HEK293 (cell line): ENCODE measurements at regions not wholly inside any gene's neighbourhood (a gene's known extent, or its start where the extent isn't known, plus 50 kb on each side); places are given as distances from the start of the nearest gene placed in this dataset.
"Not testable (repeated sequence)": the region's sequence is repeated elsewhere in the genome, so short reads cannot be mapped to it uniquely, and the experiment has no call there.

Experiments used
- CTCF ChIA-PET: fragments of 350-600 bp; formaldehyde crosslinking; extraction: SDS; loops from one replicate; lab custom pipeline; 2021; ENCODE audit warnings: antibody characterized with exemption; lab: Yijun Ruan, JAX
- POLR2A ChIA-PET: fragments of 300-600 bp; formaldehyde crosslinking; extraction: SDS; loops from one replicate; lab custom pipeline; 2020; ENCODE audit warnings: antibody characterized with exemption, inconsistent platforms; lab: Yijun Ruan, JAX
- H3K27ac ChIP-seq: fragments of 200-500 bp; sonication (Bioruptor generic); 2 replicates; pipeline ENCODE4 v1.5.1; 2014; ENCODE audit warnings: low read depth, low read length, control low read depth, inconsistent platforms; ENCODE audit errors: extremely low read depth
- H3K36me3 ChIP-seq, 2 experiments: fragments of 200-500 bp in 1 of 2; sonication (Bioruptor generic) in 1 of 2; 1 replicate in 1 of 2; 2 replicates in 1 of 2; pipeline ENCODE4 v1.5.1; 2014 to 2017; ENCODE audit warnings: inconsistent platforms in 2 of 2, low read length in 2 of 2; ENCODE audit not compliant: control insufficient read depth in 2 of 2, insufficient read depth in 1 of 2
- H3K4me1 ChIP-seq: fragments of 200-500 bp; sonication (Bioruptor generic); 2 replicates; pipeline ENCODE4 v1.5.1; 2014; ENCODE audit warnings: mild to moderate bottlenecking, low read length, inconsistent platforms; ENCODE audit not compliant: control insufficient read depth, insufficient read depth
- H3K4me3 ChIP-seq: 2 replicates; pipeline ENCODE4 v1.5.1; 2011; ENCODE audit warnings: low read depth, mild to moderate bottlenecking, control low read depth, low read length, moderate library complexity
- H3K9me3 ChIP-seq: fragments of 200-500 bp; sonication (Bioruptor generic); 2 replicates; pipeline ENCODE4 v1.5.1; 2014; ENCODE audit warnings: low read depth, low read length, inconsistent platforms; ENCODE audit not compliant: control insufficient read depth, insufficient read depth
- AEBP2 ChIP-seq: fragments of 450-650 bp; formaldehyde crosslinking; IDR thresholded peaks from 2 replicates; pipeline ENCODE4 v1.5.1; 2016; ENCODE audit warnings: missing biosample characterization, missing genetic modification characterization, borderline replicate concordance
- KLF10 ChIP-seq: fragments of 450-650 bp; IDR thresholded peaks from 2 replicates; pipeline ENCODE4 v1.5.1; 2018; ENCODE audit warnings: missing biosample characterization, mild to moderate bottlenecking, missing genetic modification characterization
- KLF7 ChIP-seq: fragments of 450-650 bp; formaldehyde crosslinking; IDR thresholded peaks from 2 replicates; pipeline ENCODE4 v1.5.1; 2016; ENCODE audit warnings: missing biosample characterization, missing genetic modification characterization, borderline replicate concordance
- MEIS1 ChIP-seq: sonication (generic); formaldehyde crosslinking; IDR thresholded peaks from 2 replicates; pipeline ENCODE4 v1.8.1; 2022; ENCODE audit warnings: missing genetic modification reagents, mild to moderate bottlenecking, borderline replicate concordance
- TSHZ1 ChIP-seq: fragments of 450-650 bp; formaldehyde crosslinking; IDR thresholded peaks from 2 replicates; pipeline ENCODE4 v1.5.1; 2016; ENCODE audit warnings: missing biosample characterization, missing genetic modification characterization, borderline replicate concordance
- ZNF16 ChIP-seq: fragments of 450-650 bp; formaldehyde crosslinking; IDR thresholded peaks from 2 replicates; pipeline ENCODE4 v1.5.1; 2016; ENCODE audit warnings: low read depth, missing biosample characterization, missing genetic modification characterization
- ZNF2 ChIP-seq: fragments of 450-650 bp; formaldehyde crosslinking; IDR thresholded peaks from 2 replicates; pipeline ENCODE4 v1.5.1; 2016; ENCODE audit warnings: missing biosample characterization, missing genetic modification characterization
- ZNF311 ChIP-seq: fragments of 450-650 bp; formaldehyde crosslinking; IDR thresholded peaks from 2 replicates; pipeline ENCODE4 v1.5.1; 2017; ENCODE audit warnings: missing biosample characterization, missing genetic modification characterization, borderline replicate concordance
- ZNF324 ChIP-seq: fragments of 450-650 bp; formaldehyde crosslinking; IDR thresholded peaks from 2 replicates; pipeline ENCODE4 v1.5.1; 2016; ENCODE audit warnings: missing biosample characterization, missing genetic modification characterization
- ZNF341 ChIP-seq: fragments of 450-650 bp; formaldehyde crosslinking; IDR thresholded peaks from 2 replicates; pipeline ENCODE4; 2016; ENCODE audit warnings: low read depth, missing biosample characterization, missing genetic modification characterization
- ZNF433 ChIP-seq: fragments of 450-650 bp; formaldehyde crosslinking; IDR thresholded peaks from 2 replicates; pipeline ENCODE4 v1.5.1; 2016; ENCODE audit warnings: missing biosample characterization, missing genetic modification characterization, low read depth
- ZNF48 ChIP-seq: fragments of 450-650 bp; formaldehyde crosslinking; IDR thresholded peaks from 2 replicates; pipeline ENCODE4 v1.5.1; 2016; ENCODE audit warnings: missing biosample characterization, missing genetic modification characterization
- ZNF529 ChIP-seq: fragments of 450-650 bp; formaldehyde crosslinking; IDR thresholded peaks from 2 replicates; pipeline ENCODE4 v1.5.1; 2017; ENCODE audit warnings: missing genetic modification characterization, missing biosample characterization; ENCODE audit not compliant: insufficient replicate concordance
- ZNF664 ChIP-seq: fragments of 450-650 bp; formaldehyde crosslinking; IDR thresholded peaks from 2 replicates; pipeline ENCODE4 v1.5.1; 2016; ENCODE audit warnings: missing biosample characterization, missing genetic modification characterization
- ZNF670 ChIP-seq: fragments of 450-650 bp; formaldehyde crosslinking; IDR thresholded peaks from 2 replicates; pipeline ENCODE4 v1.5.1; 2016; ENCODE audit warnings: missing biosample characterization, missing genetic modification characterization, low read depth
- ZSCAN4 ChIP-seq: fragments of 450-650 bp; formaldehyde crosslinking; IDR thresholded peaks from 2 replicates; pipeline ENCODE4 v1.5.1; 2017; ENCODE audit warnings: missing biosample characterization, missing genetic modification characterization
- TF ChIP-seq, protein P1 (sequence below): fragments of 450-650 bp; formaldehyde crosslinking; optimal IDR thresholded peaks from 2 replicates; pipeline ENCODE3; 2016; ENCODE audit warnings: missing biosample characterization, mild to moderate bottlenecking, missing genetic modification characterization

GRCh38 chr6:156674197-156674596 lies 103.0 kb upstream of the ARID1B start:
- Histone ChIP-seq H3K4me3 (no peak overlapping the region), H3K36me3 (no peaks in the 10 kb centered on the region), H3K9me3 (no peaks in the 10 kb centered on the region), H3K4me1 (no peaks in the 10 kb centered on the region), H3K27ac (no peak overlapping the region)
- ChIA-PET CTCF (no interaction called here), POLR2A (no interaction called here)
- TF ChIP-seq ZNF2 (tag by site-specific recombination), result no peak
- no peak for TF ChIP-seq KLF7 (tag by site-specific recombination)
- TF ChIP-seq AEBP2 (tag by site-specific recombination), result no peak
- TF ChIP-seq ZNF341 (tag by site-specific recombination), result no peak
- no peak for TF ChIP-seq MEIS1 (CRISPR knock-in tag)
- TF ChIP-seq ZNF529, result no peak
- TF ChIP-seq ZNF16 (tag by site-specific recombination), result no peak
- no peak for TF ChIP-seq TSHZ1 (tag by site-specific recombination)
- TF ChIP-seq ZNF664 (tag by site-specific recombination), result no peak
- TF ChIP-seq ZNF311 (tag by site-specific recombination), result no peak
- TF ChIP-seq ZSCAN4 (tag by site-specific recombination), result no peak
- no peak for TF ChIP-seq KLF10 (tag by site-specific recombination)
- no peak for TF ChIP-seq ZNF48 (tag by site-specific recombination)
- no peak for TF ChIP-seq ZNF670 (tag by site-specific recombination)
- TF ChIP-seq, protein P1, sequence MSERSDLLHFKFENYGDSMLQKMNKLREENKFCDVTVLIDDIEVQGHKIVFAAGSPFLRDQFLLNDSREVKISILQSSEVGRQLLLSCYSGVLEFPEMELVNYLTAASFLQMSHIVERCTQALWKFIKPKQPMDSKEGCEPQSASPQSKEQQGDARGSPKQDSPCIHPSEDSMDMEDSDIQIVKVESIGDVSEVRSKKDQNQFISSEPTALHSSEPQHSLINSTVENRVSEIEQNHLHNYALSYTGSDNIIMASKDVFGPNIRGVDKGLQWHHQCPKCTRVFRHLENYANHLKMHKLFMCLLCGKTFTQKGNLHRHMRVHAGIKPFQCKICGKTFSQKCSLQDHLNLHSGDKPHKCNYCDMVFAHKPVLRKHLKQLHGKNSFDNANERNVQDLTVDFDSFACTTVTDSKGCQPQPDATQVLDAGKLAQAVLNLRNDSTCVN, result no peak
- TF ChIP-seq ZNF324 (tag by site-specific recombination), result no peak
- no peak for TF ChIP-seq ZNF433

DNA sequence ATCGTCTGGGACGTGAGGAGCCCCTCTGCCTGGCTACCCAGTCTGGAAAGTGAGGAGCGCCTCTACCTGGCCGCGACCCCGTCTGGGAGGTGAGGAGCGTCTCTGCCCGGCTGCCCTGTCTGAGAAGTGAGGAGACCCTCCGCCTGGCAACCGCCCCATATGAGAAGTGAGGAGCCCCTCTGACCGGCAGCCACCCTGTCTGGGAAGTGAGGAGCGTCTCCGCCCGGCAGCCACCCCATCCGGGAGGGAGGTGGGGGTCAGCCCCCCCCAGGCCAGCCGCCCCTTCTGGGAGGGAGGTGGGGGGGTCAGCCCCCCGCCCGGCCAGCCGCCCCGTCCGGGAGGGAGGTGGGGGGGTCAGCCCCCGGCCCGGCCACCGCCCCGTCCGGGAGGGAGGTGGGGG lies 107.1 kb upstream of the ARID1B start:
- H3K36me3 ChIP-seq, H3K27ac ChIP-seq, POLR2A ChIA-PET, H3K9me3 ChIP-seq, H3K4me3 ChIP-seq, H3K4me1 ChIP-seq, CTCF ChIA-PET: not testable (repeated sequence)
